DMS153 (cell line): ENCODE measurements at regions not wholly inside any gene's neighbourhood (a gene's known extent, or its start where the extent isn't known, plus 50 kb on each side); places are given as distances from the start of the nearest gene placed in this dataset.

Experiments
- DNase-seq: peaks from one replicate; lab custom pipeline; 2025; lab: John Stamatoyannopoulos, UW

- no peak for DNase-seq
Observed at GRCh38 chr5:69033690-69034089, 60.1 kb upstream of the SLC30A5 start.

- no peak for DNase-seq
Observed at GRCh38 chr5:69034898-69035297, 58.9 kb upstream of the SLC30A5 start.

DNA sequence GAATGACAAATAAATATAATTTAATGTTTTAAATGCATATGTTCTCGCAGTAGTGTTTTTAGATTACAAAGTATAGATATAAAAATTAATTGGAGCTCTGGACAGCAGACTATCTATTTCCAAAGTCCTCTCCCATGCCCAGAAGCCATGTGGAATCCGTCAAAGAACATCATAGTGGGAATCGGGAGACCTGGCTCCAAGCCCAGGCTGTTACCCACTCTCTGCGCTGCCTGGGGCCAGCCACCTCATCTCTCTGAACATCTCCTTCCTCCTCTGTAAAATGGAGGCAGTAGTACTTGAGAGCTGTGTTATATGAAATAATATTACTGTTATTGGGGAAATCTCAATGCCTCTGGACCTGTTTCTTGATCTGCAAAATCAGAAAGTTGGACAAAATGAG is 58.1 kb upstream of the SLC30A5 start:
- DNase-seq: no peak

GRCh38 chr5:69038539-69038938 is 55.3 kb upstream of the SLC30A5 start:
- no peak for DNase-seq

GRCh38 chr5:69039829-69040228 is 54.0 kb upstream of the SLC30A5 start:
- no peak for DNase-seq

DNA sequence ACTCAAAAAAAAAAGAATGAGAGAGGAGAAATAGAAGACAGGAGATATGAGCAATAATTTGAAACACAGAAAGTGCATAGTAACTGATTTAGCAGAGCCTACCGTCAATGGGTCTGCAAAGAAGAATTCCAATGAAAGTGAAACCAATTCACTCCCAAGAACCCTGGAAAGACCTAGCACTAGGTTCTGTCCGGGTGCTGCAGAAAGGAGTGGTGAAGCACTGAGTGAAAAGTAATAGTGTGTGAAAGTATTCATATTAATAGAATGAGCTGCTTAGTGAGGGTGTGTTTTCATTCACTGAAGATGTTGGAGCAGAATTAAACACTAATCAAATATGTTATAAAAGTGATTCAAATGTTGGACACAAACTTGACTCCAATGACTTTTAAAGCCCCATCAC is 51.3 kb upstream of the SLC30A5 start:
- DNase-seq: no peak

- peak; percentile 70 for DNase-seq
Observed at GRCh38 chr5:69042915-69043654, 50.7 kb upstream of the SLC30A5 start.

GRCh38 chr5:69043655-69043996 is 50.2 kb upstream of the SLC30A5 start:
- DNase-seq: peak; percentile 12
